Renal cortical epithelial cell (primary cell): ENCODE measurements at regions not wholly inside any gene's neighbourhood (a gene's known extent, or its start where the extent isn't known, plus 50 kb on each side); places are given as distances from the start of the nearest gene placed in this dataset.
A peak's percentile ranks its signal among the peaks of the same experiment; 100 is the strongest.

Experiments
- DNase-seq: peaks from one replicate; pipeline ENCODE4 v3.0.0-alpha.2; 2011; ENCODE audit warnings: low read depth

GRCh38 chr4:59841698-59842097 lies 1358.4 kb upstream of the ADGRL3 start:
- DNase-seq: no peak

- DNase-seq: no peak
Measured at GRCh38 chr4:59848457-59848856, 1351.7 kb upstream of the ADGRL3 start.

GRCh38 chr4:59855630-59856352 lies 1344.3 kb upstream of the ADGRL3 start:
- DNase-seq: no peak

- no peak for DNase-seq
Measured at GRCh38 chr4:59869056-59869455, 1331.1 kb upstream of the ADGRL3 start.

- DNase-seq: no peak
Measured at GRCh38 chr4:59869559-59869958, 1330.6 kb upstream of the ADGRL3 start.

GRCh38 chr4:59881632-59882031 lies 1318.5 kb upstream of the ADGRL3 start:
- no peak for DNase-seq

GRCh38 chr4:59904331-59904730 lies 1295.8 kb upstream of the ADGRL3 start:
- peak; percentile 73 for DNase-seq

- no peak for DNase-seq
Measured at GRCh38 chr4:59920416-59920815, 1279.7 kb upstream of the ADGRL3 start.

- DNase-seq: no peak
Measured at GRCh38 chr4:59925290-59925689, 1274.8 kb upstream of the ADGRL3 start.

- DNase-seq: no peak
Measured at GRCh38 chr4:59936566-59936965, 1263.6 kb upstream of the ADGRL3 start.

GRCh38 chr4:59938166-59938565 lies 1262.0 kb upstream of the ADGRL3 start:
- DNase-seq: no peak

GRCh38 chr4:59945277-59945676 lies 1254.8 kb upstream of the ADGRL3 start:
- no peak for DNase-seq

GRCh38 chr4:59945716-59946115 lies 1254.4 kb upstream of the ADGRL3 start:
- DNase-seq: no peak

GRCh38 chr4:59956366-59956765 lies 1243.8 kb upstream of the ADGRL3 start:
- DNase-seq: no peak

- no peak for DNase-seq
Measured at GRCh38 chr4:59960143-59960542, 1240.0 kb upstream of the ADGRL3 start.

GRCh38 chr4:59966758-59967157 lies 1233.4 kb upstream of the ADGRL3 start:
- DNase-seq: no peak

- DNase-seq: no peak
Measured at GRCh38 chr4:59968796-59969195, 1231.3 kb upstream of the ADGRL3 start.

- no peak for DNase-seq
Measured at GRCh38 chr4:59969909-59970308, 1230.2 kb upstream of the ADGRL3 start.

- DNase-seq: no peak
Measured at GRCh38 chr4:59971952-59972351, 1228.2 kb upstream of the ADGRL3 start.

GRCh38 chr4:59973492-59973891 lies 1226.6 kb upstream of the ADGRL3 start:
- DNase-seq: no peak

GRCh38 chr4:59979061-59979460 lies 1221.1 kb upstream of the ADGRL3 start:
- peak; percentile 72 for DNase-seq

GRCh38 chr4:59983852-59984251 lies 1216.3 kb upstream of the ADGRL3 start:
- no peak for DNase-seq

- DNase-seq: no peak
Measured at GRCh38 chr4:59987289-59987688, 1212.8 kb upstream of the ADGRL3 start.

- no peak for DNase-seq
Measured at GRCh38 chr4:59994118-59994517, 1206.0 kb upstream of the ADGRL3 start.
